Left renal cortex interstitium (tissue), 4 donors: ENCODE measurements at regions not wholly inside any gene's neighbourhood (a gene's known extent, or its start where the extent isn't known, plus 50 kb on each side); places are given as distances from the start of the nearest gene placed in this dataset.
"Not testable (repeated sequence)": the region's sequence is repeated elsewhere in the genome, so short reads cannot be mapped to it uniquely, and the experiment has no call there.

Experiments
- DNase-seq, 4 donors: peaks; one replicate each; pipeline ENCODE4 v3.0.0-alpha.2; 2013; ENCODE audit warnings: low read depth in 4 of 4, low spot score in 2 of 4, missing footprints in 1 of 4

DNA sequence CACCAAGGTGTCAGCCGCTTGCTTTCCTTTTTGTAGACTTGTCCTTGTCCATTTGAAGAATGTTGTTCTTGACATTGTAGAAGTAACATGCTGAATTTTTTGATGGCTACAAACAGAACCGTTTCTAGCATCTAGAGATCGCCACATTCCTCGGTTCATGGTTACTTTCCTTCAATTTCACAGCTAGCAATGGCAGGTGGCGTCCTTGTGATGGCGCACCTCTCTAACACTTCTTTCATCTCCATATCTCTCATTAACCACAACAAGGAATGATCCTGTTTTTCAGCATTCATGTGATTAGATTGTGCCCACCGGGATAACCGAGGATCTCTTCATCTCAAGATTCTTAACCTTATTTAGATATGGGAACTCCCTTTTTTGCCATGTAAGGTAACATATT lies 2129.8 kb downstream of the NCAM2 start:
- DNase-seq = no peak

DNA sequence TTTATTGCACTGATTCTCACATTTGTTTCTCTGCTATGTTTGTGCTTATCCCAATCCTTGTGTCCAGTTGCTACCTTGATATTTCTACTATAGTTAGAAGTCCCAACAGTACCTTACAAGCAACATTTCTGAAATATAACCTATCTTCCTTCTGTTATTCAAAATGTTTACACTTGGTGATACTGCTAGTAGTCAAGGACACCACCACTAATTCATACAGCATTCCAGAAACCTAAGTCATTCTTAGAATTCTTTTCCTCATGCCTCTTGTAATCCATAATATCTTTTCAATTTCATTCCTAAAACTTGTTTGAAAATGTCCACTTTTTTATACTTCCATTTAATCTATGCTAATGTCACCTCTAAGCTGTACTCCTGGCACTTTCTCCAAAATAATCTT lies 2132.1 kb downstream of the NCAM2 start:
- DNase-seq = no peak

DNA sequence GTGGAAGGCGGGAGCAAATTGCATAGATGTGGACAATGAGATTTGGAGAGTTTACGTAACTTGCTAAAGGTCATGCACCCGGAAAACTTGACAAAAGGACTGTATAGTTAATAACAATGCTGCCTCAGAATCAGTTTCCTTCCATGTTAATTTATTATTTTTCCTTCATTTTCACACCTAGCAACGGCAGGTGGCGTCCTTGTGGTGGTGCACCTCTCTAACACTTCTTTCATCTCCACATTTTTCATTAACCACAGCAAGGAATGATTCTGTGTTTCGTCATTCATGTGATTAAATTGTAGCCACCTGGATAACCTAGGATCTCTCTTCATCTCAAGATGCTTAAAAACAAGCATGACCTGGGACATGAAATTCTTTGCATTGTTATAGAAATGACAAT lies 2133.0 kb downstream of the NCAM2 start:
- no peak for DNase-seq

DNA sequence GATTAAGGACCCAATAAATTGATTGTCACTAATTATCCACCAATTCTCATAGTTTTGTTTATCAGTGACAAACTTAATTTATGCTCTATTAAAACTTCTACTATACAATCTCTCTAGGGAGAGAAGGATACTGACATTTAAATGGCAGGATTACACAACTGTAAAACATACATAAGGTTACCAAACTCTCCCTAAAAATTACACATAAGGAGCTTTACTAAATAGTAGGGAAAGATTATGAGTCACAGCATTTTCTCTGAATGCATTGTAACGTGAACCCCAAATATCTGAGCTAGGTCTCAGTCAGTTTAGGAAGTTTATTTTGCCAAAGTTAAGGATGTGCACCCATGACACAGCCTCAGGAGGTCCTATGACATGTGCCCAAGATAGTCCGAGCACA lies 2140.6 kb downstream of the NCAM2 start:
- no peak for DNase-seq

DNA sequence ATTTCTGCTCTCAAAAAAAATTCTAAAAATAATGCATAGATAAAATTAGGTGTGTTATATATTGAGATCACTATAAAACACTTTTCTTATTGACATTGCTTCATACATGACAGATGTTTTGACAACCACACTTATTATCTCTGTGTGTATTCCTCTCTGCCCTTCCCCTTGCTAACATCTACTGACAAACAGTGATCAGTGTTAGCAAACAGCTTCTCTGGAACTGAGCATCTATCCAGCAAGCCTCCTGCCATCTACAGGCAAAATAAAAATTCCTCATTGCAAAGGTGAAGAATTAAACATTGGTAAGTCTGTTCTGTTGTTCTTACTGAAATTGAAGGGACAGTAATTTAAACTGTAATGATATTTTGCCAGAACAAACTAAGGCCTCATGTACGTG lies 2153.9 kb downstream of the NCAM2 start:
- DNase-seq = no peak

DNA sequence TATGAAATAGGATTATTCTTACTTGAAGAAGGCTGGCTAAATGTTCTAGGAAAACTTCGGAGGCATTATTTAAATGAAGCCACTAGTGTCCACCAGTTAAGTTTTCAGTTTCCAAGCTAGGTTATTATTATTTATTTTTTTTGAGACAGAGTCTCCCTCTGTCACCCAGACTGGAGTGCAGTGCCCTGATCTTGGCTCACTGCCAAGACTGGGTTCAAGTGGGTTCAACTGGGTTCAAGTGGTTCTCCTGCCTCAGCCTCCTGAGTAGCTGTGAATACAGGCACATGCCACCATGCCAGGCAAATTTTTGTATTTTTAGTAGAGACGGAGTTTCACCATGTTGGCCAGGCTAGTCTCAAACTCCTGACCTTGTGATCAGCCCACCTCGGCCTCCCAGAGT lies 2155.6 kb downstream of the NCAM2 start:
- DNase-seq = not testable (repeated sequence)

DNA sequence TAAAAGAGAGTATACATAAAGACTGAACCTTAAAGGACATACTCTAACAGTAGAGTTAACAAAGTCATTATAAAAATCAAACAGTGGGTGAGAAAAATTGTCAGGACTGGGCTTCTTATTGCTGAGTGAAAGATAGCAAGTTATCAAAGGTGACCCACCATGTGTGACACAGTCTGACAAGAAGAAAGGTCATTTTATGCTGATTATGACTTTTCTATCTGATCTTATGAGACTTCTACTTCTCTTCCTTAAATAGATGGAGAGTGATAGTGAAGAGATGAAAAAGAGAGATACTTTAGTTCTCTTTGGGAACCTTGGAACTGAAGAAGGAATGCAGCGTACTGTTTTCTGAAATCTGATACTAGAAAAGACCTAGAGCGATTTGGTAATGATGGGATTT lies 2157.1 kb downstream of the NCAM2 start:
- DNase-seq = no peak

DNA sequence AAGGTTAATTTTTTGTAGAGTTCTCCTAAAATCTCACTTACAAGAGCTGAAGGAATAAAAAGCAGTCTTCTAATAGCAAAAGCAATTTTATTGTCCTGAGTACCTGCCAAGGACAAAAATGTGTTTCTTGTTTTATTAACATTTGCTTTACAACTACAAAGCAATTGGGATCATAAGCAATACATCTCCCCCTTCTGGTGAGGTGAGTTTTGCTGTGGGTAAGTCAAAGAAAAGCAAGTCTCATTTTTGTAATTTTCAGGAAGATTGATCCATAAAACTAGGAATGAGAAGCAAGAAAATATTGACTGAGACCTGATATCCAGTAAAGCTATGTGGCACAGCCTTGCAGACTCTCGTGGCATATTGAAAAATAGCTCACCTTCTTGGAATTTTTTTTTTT lies 2162.7 kb downstream of the NCAM2 start:
- no peak for DNase-seq

DNA sequence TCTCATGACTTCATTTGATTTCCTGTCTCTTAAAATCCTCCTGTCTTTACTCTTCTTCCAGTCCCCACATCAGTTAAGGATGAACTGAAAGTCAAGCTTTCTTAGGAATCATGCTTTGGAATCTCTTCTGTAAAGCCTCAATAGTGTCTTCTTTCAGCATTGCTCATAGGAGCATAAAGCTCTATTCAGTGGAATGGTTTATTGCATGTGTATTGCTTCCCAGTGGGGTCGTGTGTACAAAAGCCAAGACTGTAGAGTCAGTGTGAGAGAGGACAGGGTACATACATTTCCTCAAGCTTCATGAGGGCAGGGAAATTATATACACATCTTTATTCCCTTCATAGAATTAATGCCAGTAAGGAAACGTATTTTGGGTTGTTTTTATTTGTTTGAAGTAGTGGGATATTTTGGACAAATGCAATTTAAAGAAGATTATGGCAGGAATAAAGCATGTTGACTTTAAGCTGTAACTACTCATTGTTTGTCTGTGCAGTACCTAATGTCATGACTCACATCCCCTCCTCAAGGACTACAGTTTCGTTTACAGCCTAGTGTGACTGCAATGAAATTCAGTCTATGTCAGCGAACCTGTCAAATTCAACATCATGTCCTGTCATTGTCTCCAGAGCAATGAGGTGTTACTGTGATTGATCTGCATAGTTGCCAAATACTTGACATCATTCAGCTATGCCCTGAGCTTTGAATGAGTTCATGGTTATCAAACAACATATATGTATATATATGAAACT lies 2164.2 kb downstream of the NCAM2 start:
- no peak for DNase-seq
